IMR-90 (cell line): ENCODE measurements at regions not wholly inside any gene's neighbourhood (a gene's known extent, or its start where the extent isn't known, plus 50 kb on each side); places are given as distances from the start of the nearest gene placed in this dataset.

ENCODE experiments used
- ATAC-seq: fragments of 200-7000 bp; cut with Tn5 transposase; 2 replicates; pipeline ENCODE4 v1.9.1; 2020; ENCODE audit warnings: low read depth, mild to moderate bottlenecking, moderate library complexity
- BruUV-seq: library from RNA; stranded (reverse); fragments of 400-500 nt; replicated peaks from 2 replicates; lab custom pipeline; 2021; lab: Mats Ljungman, UMichigan
- CTCF ChIA-PET: fragments of 300-600 bp; formaldehyde crosslinking; extraction: SDS; loops from one replicate; lab custom pipeline; 2021; ENCODE audit warnings: antibody characterized with exemption; lab: Yijun Ruan, JAX
- POLR2A ChIA-PET: fragments of 300-600 bp; sonication (Branson Sonifier 250); formaldehyde crosslinking; loops from one replicate; lab custom pipeline; 2022; ENCODE audit warnings: antibody characterized with exemption; ENCODE audit not compliant: unreplicated experiment; lab: Charles Lee
- DNase-seq: peaks from one replicate; pipeline ENCODE4 v3.0.0; 2013
- H2AFZ ChIP-seq: replicated peaks from 2 replicates; pipeline ENCODE3; 2013; ENCODE audit warnings: low read length, mild to moderate bottlenecking; ENCODE audit not compliant: poor library complexity
- H2AK5ac ChIP-seq: 2 replicates; pipeline ENCODE4 v1.6.1; 2013; ENCODE audit warnings: low read depth, low read length, inconsistent platforms
- H2AK9ac ChIP-seq: replicated peaks from 2 replicates; pipeline ENCODE3; 2013; ENCODE audit warnings: mild to moderate bottlenecking, low read depth, low read length, moderate library complexity; ENCODE audit not compliant: poor library complexity
- H2BK120ac ChIP-seq: 2 replicates; pipeline ENCODE4 v1.6.1; 2013; ENCODE audit warnings: low read depth, low read length, inconsistent platforms
- H2BK15ac ChIP-seq: 3 replicates; pipeline ENCODE4 v1.6.1; 2013; ENCODE audit warnings: low read depth, low read length, inconsistent platforms
- H2BK20ac ChIP-seq: 2 replicates; pipeline ENCODE4 v1.6.1; 2013; ENCODE audit warnings: low read depth, mild to moderate bottlenecking, inconsistent platforms, low read length, moderate library complexity
- H2BK5ac ChIP-seq: 2 replicates; pipeline ENCODE4 v1.6.1; 2013; ENCODE audit warnings: mild to moderate bottlenecking, low read depth, low read length, inconsistent platforms; ENCODE audit not compliant: poor library complexity, severe bottlenecking
- H3K14ac ChIP-seq: replicated peaks from 2 replicates; pipeline ENCODE4 v1.6.1; 2013; ENCODE audit warnings: low read depth, low read length, inconsistent platforms
- H3K18ac ChIP-seq: 2 replicates; pipeline ENCODE4 v1.6.1; 2013; ENCODE audit warnings: low read depth, low read length, control low read depth
- H3K23ac ChIP-seq: 2 replicates; pipeline ENCODE4 v1.6.1; 2013; ENCODE audit warnings: low read depth, low read length, inconsistent platforms
- H3K27ac ChIP-seq: 2 replicates; pipeline ENCODE4 v1.5.1; 2013; ENCODE audit warnings: mild to moderate bottlenecking, control low read depth, low read length; ENCODE audit not compliant: insufficient read depth
- H3K27me3 ChIP-seq: 2 replicates; pipeline ENCODE4 v1.6.1; 2013; ENCODE audit warnings: low read length; ENCODE audit not compliant: control insufficient read depth, insufficient read depth
- H3K36me3 ChIP-seq: 2 replicates; pipeline ENCODE4 v1.6.1; 2013; ENCODE audit warnings: low read length, mixed read lengths; ENCODE audit not compliant: control insufficient read depth, insufficient read depth
- H3K4ac ChIP-seq: 2 replicates; pipeline ENCODE4 v1.6.1; 2013; ENCODE audit warnings: low read depth, low read length, inconsistent platforms
- H3K4me1 ChIP-seq: 2 replicates; pipeline ENCODE4 v1.6.1; 2013; ENCODE audit warnings: low read length, mixed read lengths; ENCODE audit not compliant: control insufficient read depth, insufficient read depth
- H3K4me2 ChIP-seq: 2 replicates; pipeline ENCODE4 v1.6.1; 2013; ENCODE audit warnings: low read depth, mild to moderate bottlenecking, control low read depth, low read length, moderate library complexity
- H3K4me3 ChIP-seq: 2 replicates; pipeline ENCODE4 v1.5.1; 2013; ENCODE audit warnings: low read depth, mild to moderate bottlenecking, control low read depth, low read length, moderate library complexity; ENCODE audit not compliant: insufficient read depth
- H3K56ac ChIP-seq: 2 replicates; pipeline ENCODE4 v1.6.1; 2013; ENCODE audit warnings: low read length, inconsistent platforms; ENCODE audit not compliant: insufficient read depth; ENCODE audit errors: extremely low read depth
- H3K79me1 ChIP-seq, 2 experiments: 2 replicates each; pipeline ENCODE4 v1.6.1; 2013; ENCODE audit warnings: low read length in 2 of 2, inconsistent platforms in 1 of 2, low read depth in 1 of 2
- H3K9ac ChIP-seq: 2 replicates; pipeline ENCODE4 v1.6.1; 2013; ENCODE audit warnings: low read depth, low read length, control low read depth
- H3K9me1 ChIP-seq: 2 replicates; pipeline ENCODE4 v1.6.1; 2013; ENCODE audit warnings: low read length, inconsistent platforms; ENCODE audit not compliant: insufficient read depth
- H3K9me3 ChIP-seq: 2 replicates; pipeline ENCODE4 v1.6.1; 2013; ENCODE audit warnings: low read length; ENCODE audit not compliant: control insufficient read depth, insufficient read depth
- H4K20me1 ChIP-seq: 2 replicates; pipeline ENCODE4 v1.6.1; 2013; ENCODE audit warnings: low read length, inconsistent platforms; ENCODE audit not compliant: insufficient read depth
- H4K5ac ChIP-seq: 2 replicates; pipeline ENCODE4 v1.6.1; 2013; ENCODE audit warnings: mild to moderate bottlenecking, low read depth, low read length, control low read depth
- H4K8ac ChIP-seq, 2 experiments: 2 replicates each; pipeline ENCODE4 v1.6.1; 2013; ENCODE audit warnings: low read depth in 2 of 2, low read length in 2 of 2, control low read depth in 1 of 2, inconsistent platforms in 1 of 2
- H4K91ac ChIP-seq: 2 replicates; pipeline ENCODE4 v1.6.1; 2013; ENCODE audit warnings: low read depth, low read length, inconsistent platforms; ENCODE audit not compliant: insufficient read depth
- NFE2L2 ChIP-seq: fragments of 150-350 bp; IDR thresholded peaks from 2 replicates; pipeline ENCODE4 v1.6.1; 2016; ENCODE audit warnings: low read depth, mild to moderate bottlenecking, low read length
- POLR2A ChIP-seq: IDR thresholded peaks from 2 replicates; pipeline ENCODE4 v1.6.1; 2012; ENCODE audit warnings: mild to moderate bottlenecking, low read depth, low read length
- RAD21 ChIP-seq: IDR thresholded peaks from 2 replicates; pipeline ENCODE4 v1.6.1; 2012; ENCODE audit warnings: low read length, improper control_type of control experiment
- RCOR1 ChIP-seq: IDR thresholded peaks from 2 replicates; pipeline ENCODE4 v1.6.1; 2012; ENCODE audit warnings: mild to moderate bottlenecking, low read length, improper control_type of control experiment; ENCODE audit not compliant: insufficient replicate concordance
- SMC3 ChIP-seq: fragments of 150-350 bp; IDR thresholded peaks from 2 replicates; pipeline ENCODE4 v1.6.1; 2016; ENCODE audit warnings: low read depth, mild to moderate bottlenecking, antibody characterized with exemption, low read length, moderate library complexity
- WGBS, 2 experiments: methylation state at CpG; one replicate each; pipeline versions ENCODE4 v1.1.5 to v1.1.7; 2013; ENCODE audit warnings: missing lambda C conversion rate in 2 of 2; ENCODE audit not compliant: insufficient read length in 1 of 2; ENCODE audit errors: extremely low coverage in 2 of 2; 5-methylcytosine and 5-hydroxymethylcytosine counted together
- dilution Hi-C: fragments of 300-500 bp; cut with HindIII; formaldehyde crosslinking; loops from one replicate; pipeline ENCODE4 v1.14.3; 2018; ENCODE audit warnings: low sequenced_read_pairs; ENCODE audit not compliant: unreplicated experiment
- in situ Hi-C: fragments of 300-500 bp; cut with MboI; formaldehyde crosslinking; loops from 3 replicates; pipeline ENCODE4 v1.14.3; 2019; ENCODE audit warnings: low sequenced_read_pairs, inconsistent platforms, mixed read lengths
- intact Hi-C: fragments of 100-400 bp; cut with micrococcal nuclease; formaldehyde crosslinking; loops from 2 replicates; pipeline ENCODE4 v1.10.0; 2022
- TF ChIP-seq, protein P1 (sequence below): conservative IDR thresholded peaks from 2 replicates; pipeline ENCODE4 v1.5.1; 2012; ENCODE audit warnings: mild to moderate bottlenecking, low read depth, low read length, improper control_type of control experiment

DNA sequence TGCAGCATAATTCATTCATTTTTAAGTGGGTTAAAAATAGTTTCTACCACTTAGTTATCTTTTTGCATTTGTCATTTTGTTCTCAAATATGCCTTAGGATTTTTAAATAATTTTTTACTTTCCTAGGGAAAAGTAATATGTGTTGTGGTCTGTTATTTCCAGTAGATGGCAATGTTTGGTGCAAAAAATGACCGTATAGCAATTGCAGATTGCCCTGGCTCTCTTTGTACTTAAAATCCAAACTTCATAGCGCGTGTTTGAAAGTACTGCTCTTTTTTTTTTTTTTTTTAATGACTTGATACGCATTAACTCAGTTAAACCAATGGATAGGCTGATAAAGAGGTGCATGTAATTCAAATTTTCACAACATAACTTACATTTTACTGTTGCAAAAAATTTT is 74.4 kb upstream of the RBMX start:
- Histone ChIP-seq H3K23ac (no peak overlapping the region), H2BK120ac (no peak overlapping the region), H3K14ac (no peak overlapping the region), H3K27me3 (no peaks in the 10 kb centered on the region), H3K4me2 (no peak overlapping the region), H2AK5ac (no peak overlapping the region), H3K4me3 (no peak overlapping the region), H3K79me1 (no peaks in the 10 kb centered on the region), H4K8ac (no peak overlapping the region), H4K5ac (no peak overlapping the region), H3K36me3 (no peaks in the 10 kb centered on the region), H3K9ac (no peak overlapping the region), H3K4me1 (no peaks in the 10 kb centered on the region), H3K4ac (no peak overlapping the region), H3K27ac (no peak overlapping the region), H2AFZ (no peak overlapping the region), H3K9me3 (no peaks in the 10 kb centered on the region), H2AK9ac (no peak overlapping the region), H3K9me1 (no peaks in the 10 kb centered on the region), H2BK5ac (no peak overlapping the region), H2BK20ac (no peak overlapping the region), H4K91ac (no peak overlapping the region), H2BK15ac (no peak overlapping the region), H3K18ac (no peak overlapping the region), H4K20me1 (no peaks in the 10 kb centered on the region), H3K56ac (no peak overlapping the region)
- ATAC-seq (peak; percentile 60; the same call in 1 of the 2 replicates), DNase-seq (peak; percentile 46)
- no TSS peak for BruUV-seq
- in situ Hi-C loops (loop anchor here (10.0 kb wide), 1 partner anchor 240 kb away; no protein-coding TSS in a partner anchor), intact Hi-C loops (loop anchor here (1.0 to 5.0 kb wide), 3 partner anchors 97 to 1792 kb away; no protein-coding TSS in a partner anchor), dilution Hi-C loops (no loop called here)
- no CpG with 5 or more reads among the region's 4 CpGs for WGBS, 2 experiments
- CTCF ChIA-PET = interaction anchor here (0.8 to 1.0 kb wide), 2 partner anchors 11 to 238 kb away, joined by 3 read pairs; no protein-coding TSS in a partner anchor
- POLR2A ChIA-PET = no interaction called here
- TF ChIP-seq NFE2L2 (no peak), RAD21 (peak; percentile 51), SMC3 (peak; percentile 38; the same call in 1 of the 2 replicates), POLR2A (no peak), RCOR1 (no peak)
- TF ChIP-seq, protein P1, sequence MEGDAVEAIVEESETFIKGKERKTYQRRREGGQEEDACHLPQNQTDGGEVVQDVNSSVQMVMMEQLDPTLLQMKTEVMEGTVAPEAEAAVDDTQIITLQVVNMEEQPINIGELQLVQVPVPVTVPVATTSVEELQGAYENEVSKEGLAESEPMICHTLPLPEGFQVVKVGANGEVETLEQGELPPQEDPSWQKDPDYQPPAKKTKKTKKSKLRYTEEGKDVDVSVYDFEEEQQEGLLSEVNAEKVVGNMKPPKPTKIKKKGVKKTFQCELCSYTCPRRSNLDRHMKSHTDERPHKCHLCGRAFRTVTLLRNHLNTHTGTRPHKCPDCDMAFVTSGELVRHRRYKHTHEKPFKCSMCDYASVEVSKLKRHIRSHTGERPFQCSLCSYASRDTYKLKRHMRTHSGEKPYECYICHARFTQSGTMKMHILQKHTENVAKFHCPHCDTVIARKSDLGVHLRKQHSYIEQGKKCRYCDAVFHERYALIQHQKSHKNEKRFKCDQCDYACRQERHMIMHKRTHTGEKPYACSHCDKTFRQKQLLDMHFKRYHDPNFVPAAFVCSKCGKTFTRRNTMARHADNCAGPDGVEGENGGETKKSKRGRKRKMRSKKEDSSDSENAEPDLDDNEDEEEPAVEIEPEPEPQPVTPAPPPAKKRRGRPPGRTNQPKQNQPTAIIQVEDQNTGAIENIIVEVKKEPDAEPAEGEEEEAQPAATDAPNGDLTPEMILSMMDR = peak; percentile 54
